Keratinocyte (primary cell): ENCODE measurements at regions not wholly inside any gene's neighbourhood (a gene's known extent, or its start where the extent isn't known, plus 50 kb on each side); places are given as distances from the start of the nearest gene placed in this dataset.

Experiments used
- DNase-seq: peaks from one replicate; pipeline ENCODE4 v3.0.0-alpha.2; 2011; ENCODE audit warnings: low read depth, missing footprints, low spot score
- FAIRE-seq: peaks from 2 replicates; lab custom pipeline; 2011; peaks lifted over from hg19 to GRCh38; lab: Jason Lieb, UNC
- H2AFZ ChIP-seq: 2 replicates; pipeline ENCODE4 v1.6.0; 2012; ENCODE audit warnings: low read length, control low read depth, inconsistent platforms; ENCODE audit not compliant: control insufficient read depth
- H3K27ac ChIP-seq: 2 replicates; pipeline ENCODE4 v1.5.1; 2011; ENCODE audit warnings: low read length; ENCODE audit not compliant: control insufficient read depth, insufficient read depth
- H3K27me3 ChIP-seq: 3 replicates; pipeline ENCODE4 v1.6.0; 2011; ENCODE audit warnings: low read length; ENCODE audit not compliant: control insufficient read depth, insufficient read depth; ENCODE audit errors: extremely low read depth
- H3K36me3 ChIP-seq, 2 experiments: 2 replicates in 1 of 2; 3 replicates in 1 of 2; pipeline ENCODE4 v1.5.1; 2011; ENCODE audit warnings: low read length in 2 of 2, mild to moderate bottlenecking in 1 of 2; ENCODE audit not compliant: control insufficient read depth in 2 of 2, insufficient read depth in 2 of 2; ENCODE audit errors: extremely low read depth in 1 of 2
- H3K4me1 ChIP-seq: 3 replicates; pipeline ENCODE4 v1.5.1; 2011; ENCODE audit warnings: low read length; ENCODE audit not compliant: control insufficient read depth, insufficient read depth; ENCODE audit errors: extremely low read depth
- H3K4me2 ChIP-seq: 3 replicates; pipeline ENCODE4 v1.6.0; 2011; ENCODE audit warnings: low read depth, low read length; ENCODE audit not compliant: control insufficient read depth, insufficient read depth; ENCODE audit errors: extremely low read depth
- H3K4me3 ChIP-seq, 3 experiments: fragments of 200-600 bp in 1 of 3; sonication (generic) in 1 of 3; 2 replicates in 2 of 3; 3 replicates in 1 of 3; pipeline ENCODE4 v1.5.1; 2011 to 2016; ENCODE audit warnings: low read length in 3 of 3, mild to moderate bottlenecking in 3 of 3, control low read depth in 2 of 3, inconsistent platforms in 1 of 3, low read depth in 1 of 3, mixed read lengths in 1 of 3, mixed run types in 1 of 3, moderate library complexity in 1 of 3; ENCODE audit not compliant: control insufficient read depth in 2 of 3, insufficient read depth in 2 of 3; ENCODE audit errors: extremely low read depth in 1 of 3
- H3K79me2 ChIP-seq: 2 replicates; pipeline ENCODE4 v1.6.0; 2012; ENCODE audit warnings: low read length; ENCODE audit not compliant: control insufficient read depth, insufficient read depth
- H3K9ac ChIP-seq: 3 replicates; pipeline ENCODE4 v1.6.0; 2011; ENCODE audit warnings: low read length; ENCODE audit not compliant: control insufficient read depth, insufficient read depth; ENCODE audit errors: extremely low read depth
- H3K9me1 ChIP-seq: 3 replicates; pipeline ENCODE4 v1.6.0; 2011; ENCODE audit warnings: low read length; ENCODE audit not compliant: control insufficient read depth, insufficient read depth; ENCODE audit errors: extremely low read depth
- H3K9me3 ChIP-seq: 2 replicates; pipeline ENCODE4 v1.5.1; 2012; ENCODE audit warnings: low read depth, low read length; ENCODE audit not compliant: control insufficient read depth
- H4K20me1 ChIP-seq: 3 replicates; pipeline ENCODE4 v1.6.0; 2011; ENCODE audit warnings: low read length; ENCODE audit not compliant: control insufficient read depth, insufficient read depth; ENCODE audit errors: extremely low read depth
- EZH2 ChIP-seq: IDR thresholded peaks from one replicate; pipeline ENCODE4 v1.6.1; 2012; ENCODE audit warnings: inconsistent platforms, mild to moderate bottlenecking, low read length, moderate library complexity
- dilution Hi-C: fragments of 300-500 bp; cut with MboI; formaldehyde crosslinking; loops from one replicate; pipeline ENCODE4 v1.7.0; 2020; ENCODE audit warnings: low sequenced_read_pairs; ENCODE audit not compliant: extremely low pct_ligation_motif_present
- TF ChIP-seq, protein P1 (sequence below), 3 experiments: IDR thresholded peaks in 1 of 3; conservative IDR thresholded peaks in 1 of 3; optimal IDR thresholded peaks in 1 of 3; 2 replicates in 2 of 3; 3 replicates in 1 of 3; pipeline versions ENCODE3 to v1.5.1; 2011; ENCODE audit warnings: low read length in 3 of 3, mild to moderate bottlenecking in 3 of 3, moderate library complexity in 2 of 3, control low read depth in 1 of 3, inconsistent platforms in 1 of 3; ENCODE audit not compliant: insufficient read depth in 2 of 3; ENCODE audit errors: extremely low read depth in 1 of 3

DNA sequence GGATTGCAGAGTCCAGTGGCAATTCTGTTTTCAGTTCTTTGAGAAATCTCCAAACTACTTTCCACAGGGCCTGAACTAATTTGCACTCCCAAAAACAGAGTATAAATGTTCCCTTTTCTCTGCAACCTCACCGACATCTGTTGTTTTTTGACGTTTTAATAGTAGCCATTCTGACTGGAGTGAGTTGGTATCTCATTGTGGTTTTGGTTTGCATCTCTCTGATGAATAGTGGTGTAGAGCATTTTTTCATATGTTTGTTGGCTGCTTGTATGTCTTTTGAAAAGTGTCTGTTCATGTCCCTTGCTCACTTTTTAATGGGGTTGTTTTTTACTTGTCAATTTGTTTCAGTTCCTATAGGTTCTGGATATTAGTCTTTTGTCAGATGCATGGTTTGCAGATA, 72.6 kb downstream of the PALM2AKAP2 start:
- Histone ChIP-seq H4K20me1 (no peaks in the 10 kb centered on the region), H3K27ac (no peak overlapping the region), H3K4me1 (no peaks in the 10 kb centered on the region), H3K9me3 (no peaks in the 10 kb centered on the region), H2AFZ (no peak overlapping the region), H3K9ac (no peak overlapping the region), H3K79me2 (no peaks in the 10 kb centered on the region), H3K27me3 (no peaks in the 10 kb centered on the region), H3K4me3 (no peak overlapping the region), H3K9me1 (no peaks in the 10 kb centered on the region), H3K36me3 (no peaks in the 10 kb centered on the region), H3K4me2 (no peak overlapping the region)
- dilution Hi-C loops, result no loop called here
- DNase-seq, result no peak
- no peak for FAIRE-seq
- TF ChIP-seq EZH2, result no peak
- TF ChIP-seq, protein P1, sequence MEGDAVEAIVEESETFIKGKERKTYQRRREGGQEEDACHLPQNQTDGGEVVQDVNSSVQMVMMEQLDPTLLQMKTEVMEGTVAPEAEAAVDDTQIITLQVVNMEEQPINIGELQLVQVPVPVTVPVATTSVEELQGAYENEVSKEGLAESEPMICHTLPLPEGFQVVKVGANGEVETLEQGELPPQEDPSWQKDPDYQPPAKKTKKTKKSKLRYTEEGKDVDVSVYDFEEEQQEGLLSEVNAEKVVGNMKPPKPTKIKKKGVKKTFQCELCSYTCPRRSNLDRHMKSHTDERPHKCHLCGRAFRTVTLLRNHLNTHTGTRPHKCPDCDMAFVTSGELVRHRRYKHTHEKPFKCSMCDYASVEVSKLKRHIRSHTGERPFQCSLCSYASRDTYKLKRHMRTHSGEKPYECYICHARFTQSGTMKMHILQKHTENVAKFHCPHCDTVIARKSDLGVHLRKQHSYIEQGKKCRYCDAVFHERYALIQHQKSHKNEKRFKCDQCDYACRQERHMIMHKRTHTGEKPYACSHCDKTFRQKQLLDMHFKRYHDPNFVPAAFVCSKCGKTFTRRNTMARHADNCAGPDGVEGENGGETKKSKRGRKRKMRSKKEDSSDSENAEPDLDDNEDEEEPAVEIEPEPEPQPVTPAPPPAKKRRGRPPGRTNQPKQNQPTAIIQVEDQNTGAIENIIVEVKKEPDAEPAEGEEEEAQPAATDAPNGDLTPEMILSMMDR (optimal IDR thresholded peaks at IDR 0.05 in 1 of 3, IDR thresholded peaks at IDR 0.05 in 1 of 3, conservative IDR thresholded peaks at IDR 0.05 in 1 of 3; ENCODE audit: extremely low read depth in 1 of 3, insufficient read depth in 2 of 3, low read length in 3 of 3), result no peak

GRCh38 chr9:109855540-109855939, 75.5 kb downstream of the PALM2AKAP2 start:
- Histone ChIP-seq H3K36me3 (no peaks in the 10 kb centered on the region), H3K79me2 (no peaks in the 10 kb centered on the region), H3K4me1 (no peaks in the 10 kb centered on the region), H3K9me3 (no peaks in the 10 kb centered on the region), H2AFZ (no peak overlapping the region), H3K9ac (no peak overlapping the region), H3K27ac (no peak overlapping the region), H3K4me3 (no peak overlapping the region), H3K27me3 (no peaks in the 10 kb centered on the region), H3K4me2 (no peak overlapping the region), H4K20me1 (no peaks in the 10 kb centered on the region), H3K9me1 (no peaks in the 10 kb centered on the region)
- no peak for TF ChIP-seq EZH2
- TF ChIP-seq, protein P1 (optimal IDR thresholded peaks at IDR 0.05 in 1 of 3, IDR thresholded peaks at IDR 0.05 in 1 of 3, conservative IDR thresholded peaks at IDR 0.05 in 1 of 3; ENCODE audit: extremely low read depth in 1 of 3, insufficient read depth in 2 of 3, low read length in 3 of 3), result no peak
- no peak for FAIRE-seq
- dilution Hi-C loops, result no loop called here
- no peak for DNase-seq
